ENCODE measurements at regions not wholly inside any gene's neighbourhood (a gene's known extent, or its start where the extent isn't known, plus 50 kb on each side); places are given as distances from the start of the nearest gene placed in this dataset.

GRCh38 chr3:94234177-94234788 lies 171.4 kb downstream of the NSUN3 start:
- peaks cover 3% of the 10 kb centered on the region for H3K9me3 Mint-ChIP-seq (ENCODE audit: low read depth, unreplicated experiment)
- peak; percentile 11 for TF ChIP-seq CTCF (IDR thresholded peaks at IDR 0.05; ENCODE audit: unreplicated experiment)
- no peaks in the 10 kb centered on the region for H3K4me1 Mint-ChIP-seq (ENCODE audit: low read depth, unreplicated experiment)
- no peak overlapping the region for H3K4me3 Mint-ChIP-seq (ENCODE audit: low read depth, unreplicated experiment)
- BruUV-seq (replicated peaks), result no TSS peak
- H3K27me3 Mint-ChIP-seq (ENCODE audit: unreplicated experiment), result no peaks in the 10 kb centered on the region
- CTCF ChIA-PET, result no interaction called here
- H3K27ac Mint-ChIP-seq (ENCODE audit: unreplicated experiment), result no peak overlapping the region
- no peaks in the 10 kb centered on the region for H3K36me3 Mint-ChIP-seq (ENCODE audit: insufficient read depth, unreplicated experiment)
- intact Hi-C loops (cut with micrococcal nuclease; ENCODE audit: unreplicated experiment), result no loop called here
- peak; percentile 32 for DNase-seq

GRCh38 chr3:94241986-94242385 lies 179.1 kb downstream of the NSUN3 start:
- CTCF ChIA-PET, result no interaction called here
- Mint-ChIP-seq H3K27me3 (ENCODE audit: unreplicated experiment) (no peaks in the 10 kb centered on the region), H3K27ac (ENCODE audit: unreplicated experiment) (no peak overlapping the region), H3K36me3 (ENCODE audit: insufficient read depth, unreplicated experiment) (no peaks in the 10 kb centered on the region), H3K9me3 (ENCODE audit: low read depth, unreplicated experiment) (peaks cover 3% of the 10 kb centered on the region), H3K4me3 (ENCODE audit: low read depth, unreplicated experiment) (no peak overlapping the region), H3K4me1 (ENCODE audit: low read depth, unreplicated experiment) (no peaks in the 10 kb centered on the region)
- BruUV-seq (replicated peaks), result no TSS peak
- DNase-seq, result no peak
- intact Hi-C loops (cut with micrococcal nuclease; ENCODE audit: unreplicated experiment), result loop anchor here (10.0 kb wide), 1 partner anchor 483 kb away; no protein-coding TSS in a partner anchor
- no peak for TF ChIP-seq CTCF (IDR thresholded peaks at IDR 0.05; ENCODE audit: unreplicated experiment)

- Mint-ChIP-seq H3K27me3 (ENCODE audit: unreplicated experiment) (no peaks in the 10 kb centered on the region), H3K4me1 (ENCODE audit: low read depth, unreplicated experiment) (no peaks in the 10 kb centered on the region), H3K4me3 (ENCODE audit: low read depth, unreplicated experiment) (no peak overlapping the region), H3K27ac (ENCODE audit: unreplicated experiment) (no peak overlapping the region), H3K9me3 (ENCODE audit: low read depth, unreplicated experiment) (no peaks in the 10 kb centered on the region), H3K36me3 (ENCODE audit: insufficient read depth, unreplicated experiment) (no peaks in the 10 kb centered on the region)
- CTCF ChIA-PET, result no interaction called here
- intact Hi-C loops (cut with micrococcal nuclease; ENCODE audit: unreplicated experiment), result loop anchor here (10.0 kb wide), 1 partner anchor 479 kb away; no protein-coding TSS in a partner anchor
- no TSS peak for BruUV-seq (replicated peaks)
- no peak for DNase-seq
- no peak for TF ChIP-seq CTCF (IDR thresholded peaks at IDR 0.05; ENCODE audit: unreplicated experiment)
Observed at GRCh38 chr3:94246171-94246570, 183.3 kb downstream of the NSUN3 start.

GRCh38 chr3:94248042-94248441 lies 185.2 kb downstream of the NSUN3 start:
- BruUV-seq (replicated peaks), result no TSS peak
- DNase-seq, result no peak
- Mint-ChIP-seq H3K4me1 (ENCODE audit: low read depth, unreplicated experiment) (no peaks in the 10 kb centered on the region), H3K4me3 (ENCODE audit: low read depth, unreplicated experiment) (no peak overlapping the region), H3K27me3 (ENCODE audit: unreplicated experiment) (no peaks in the 10 kb centered on the region), H3K9me3 (ENCODE audit: low read depth, unreplicated experiment) (no peaks in the 10 kb centered on the region), H3K36me3 (ENCODE audit: insufficient read depth, unreplicated experiment) (no peaks in the 10 kb centered on the region), H3K27ac (ENCODE audit: unreplicated experiment) (no peak overlapping the region)
- CTCF ChIA-PET, result no interaction called here
- TF ChIP-seq CTCF (IDR thresholded peaks at IDR 0.05; ENCODE audit: unreplicated experiment), result no peak
- intact Hi-C loops (cut with micrococcal nuclease; ENCODE audit: unreplicated experiment), result loop anchor here (2.0 to 10.0 kb wide), 2 partner anchors 39 to 477 kb away; no protein-coding TSS in a partner anchor
